HG02623 (cell line): ENCODE measurements at regions not wholly inside any gene's neighbourhood (a gene's known extent, or its start where the extent isn't known, plus 50 kb on each side); places are given as distances from the start of the nearest gene placed in this dataset.
"Not testable (repeated sequence)": the region's sequence is repeated elsewhere in the genome, so short reads cannot be mapped to it uniquely, and the experiment has no call there.

Source experiments
- ATAC-seq: cut with Tn5 transposase; IDR thresholded peaks from one replicate; pipeline ENCODE4 v1.9.1; 2021; ENCODE audit warnings: moderate library complexity; ENCODE audit not compliant: unreplicated experiment

DNA sequence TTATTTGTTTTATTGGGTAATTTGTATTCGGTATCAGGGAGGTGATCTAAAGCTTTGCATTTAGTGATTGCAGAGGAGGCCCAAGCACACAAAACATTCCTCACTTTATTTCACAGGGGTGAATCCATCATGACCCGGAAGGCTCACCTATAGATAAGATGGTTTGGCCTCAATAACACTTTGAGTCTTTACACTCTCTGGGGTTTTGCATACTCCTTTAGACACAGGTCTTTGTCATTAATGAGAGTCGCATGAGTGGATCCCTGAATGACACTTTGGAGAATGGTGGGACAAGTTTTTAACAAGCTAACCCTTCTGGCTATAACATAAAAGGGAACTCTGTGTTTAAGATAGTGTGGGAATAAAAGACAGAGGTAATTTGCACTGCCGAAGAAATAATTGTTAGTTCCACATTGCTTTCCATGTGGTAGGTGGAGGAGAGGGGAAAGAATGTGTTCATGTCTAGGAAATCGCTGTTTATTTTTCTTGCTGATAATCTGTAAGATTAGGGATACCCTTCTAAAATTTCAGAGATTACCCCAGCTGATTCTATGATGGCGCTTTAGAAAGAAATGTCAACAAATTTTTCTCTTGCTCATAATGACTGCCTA is 455.8 kb downstream of the TFEC start:
- no peak for ATAC-seq

DNA sequence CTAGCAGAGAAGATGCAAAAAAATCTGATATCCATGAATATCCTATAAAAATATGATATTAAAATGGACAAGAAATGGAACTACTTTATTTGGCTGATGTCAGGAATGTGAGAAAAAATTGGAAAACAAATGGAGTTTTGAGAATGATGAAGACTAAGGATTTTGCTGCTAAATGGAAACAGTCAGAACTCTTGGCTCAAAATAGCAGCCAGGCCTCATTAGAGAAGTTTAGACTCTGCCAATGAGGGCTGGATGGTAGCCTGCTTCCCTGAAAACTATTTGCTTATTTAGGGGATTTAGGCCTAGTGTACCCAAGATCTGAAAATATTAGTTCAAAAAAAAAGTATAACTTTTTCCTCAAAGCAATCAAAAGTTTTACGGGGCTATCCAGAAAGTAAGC is 458.5 kb downstream of the TFEC start:
- ATAC-seq: no peak

DNA sequence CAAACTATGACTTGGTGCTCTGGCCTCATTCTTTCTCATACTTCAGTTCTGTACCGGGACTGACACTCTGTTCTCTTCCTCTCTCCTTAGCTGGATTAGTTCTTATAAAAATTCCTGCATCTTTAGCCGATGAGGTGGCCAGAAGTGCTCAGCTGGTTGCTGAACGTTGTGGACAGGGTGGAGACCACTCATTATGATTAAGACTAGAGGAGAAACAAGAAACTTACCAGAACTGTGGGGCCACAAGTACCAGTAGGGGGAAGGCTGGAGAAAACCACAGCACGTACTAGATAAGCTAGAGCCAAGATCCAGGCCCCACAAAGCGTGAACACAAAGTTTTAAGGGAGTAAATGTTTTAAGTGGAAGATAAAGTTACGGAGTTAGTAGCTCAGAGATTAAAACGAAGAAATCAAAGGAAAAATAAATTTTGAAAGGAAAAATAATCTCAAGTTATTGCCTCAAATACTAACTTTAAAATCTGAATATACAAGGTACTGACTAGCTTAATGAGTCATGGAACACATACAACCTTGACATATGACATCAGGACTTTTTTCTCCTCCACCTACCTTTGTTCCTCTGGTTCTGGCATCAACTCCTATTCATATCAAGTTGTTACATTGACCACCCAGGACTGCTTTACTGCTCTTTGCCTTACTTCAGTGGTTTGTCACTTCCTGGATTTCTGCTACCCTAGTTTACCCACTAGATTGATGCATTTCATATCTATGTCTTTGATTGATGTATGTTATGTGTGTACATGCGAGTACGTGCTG is 469.0 kb downstream of the TFEC start:
- ATAC-seq: no peak

DNA sequence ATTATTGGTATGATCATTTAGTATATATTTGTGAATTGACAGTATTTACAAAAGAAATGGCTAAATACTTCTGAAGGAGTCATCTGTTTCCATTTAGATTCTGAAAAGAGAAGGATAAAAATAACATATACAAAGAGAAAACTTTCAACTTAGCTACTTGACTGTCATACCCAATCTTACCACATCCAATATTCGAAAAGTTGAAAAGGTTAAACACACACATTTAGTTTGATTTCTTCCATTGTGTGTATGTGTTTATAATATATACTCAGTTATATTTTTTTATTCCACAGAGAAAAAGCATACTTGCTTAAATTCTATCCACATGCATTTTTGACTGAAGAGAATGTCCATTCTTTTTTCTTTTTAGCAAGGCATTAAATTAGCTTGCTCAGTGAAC is 470.7 kb downstream of the TFEC start:
- ATAC-seq: no peak

DNA sequence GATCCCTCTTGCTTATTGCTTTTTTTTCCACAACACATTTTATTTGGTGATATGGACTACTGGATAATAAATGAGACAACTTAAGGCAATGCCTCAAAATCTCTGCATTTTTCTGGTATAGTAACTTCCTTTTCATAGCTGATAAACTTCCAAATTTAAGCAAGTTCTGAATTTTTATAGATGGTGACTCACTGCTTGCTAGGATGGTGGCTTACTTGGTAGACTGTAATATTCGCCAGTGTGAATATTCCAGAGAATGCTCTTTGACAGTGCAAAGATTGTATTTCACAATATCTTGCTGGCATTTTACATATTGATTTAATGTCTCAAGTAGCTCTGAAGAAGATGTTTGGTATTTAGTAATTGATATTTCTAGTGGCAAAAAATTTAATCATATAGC is 472.4 kb downstream of the TFEC start:
- ATAC-seq: no peak

DNA sequence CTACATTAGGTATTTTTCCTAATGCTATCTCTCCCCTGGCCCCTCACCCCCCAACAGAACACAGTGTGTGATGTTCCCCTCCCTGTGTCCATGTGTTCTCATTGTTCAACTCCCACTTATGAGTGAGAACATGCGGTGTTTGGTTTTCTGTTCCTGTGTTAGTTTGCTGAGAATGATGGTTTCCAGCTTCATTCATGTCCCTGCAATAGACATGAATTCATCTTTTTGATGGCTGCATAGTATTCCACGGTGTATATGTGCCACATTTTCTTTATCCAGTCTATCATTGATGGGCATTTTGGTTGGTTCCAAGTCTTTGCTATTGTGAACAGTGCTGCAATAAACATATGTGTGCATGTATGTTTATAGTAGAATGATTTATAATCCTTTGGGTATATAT is 473.3 kb downstream of the TFEC start:
- not testable (repeated sequence) for ATAC-seq

DNA sequence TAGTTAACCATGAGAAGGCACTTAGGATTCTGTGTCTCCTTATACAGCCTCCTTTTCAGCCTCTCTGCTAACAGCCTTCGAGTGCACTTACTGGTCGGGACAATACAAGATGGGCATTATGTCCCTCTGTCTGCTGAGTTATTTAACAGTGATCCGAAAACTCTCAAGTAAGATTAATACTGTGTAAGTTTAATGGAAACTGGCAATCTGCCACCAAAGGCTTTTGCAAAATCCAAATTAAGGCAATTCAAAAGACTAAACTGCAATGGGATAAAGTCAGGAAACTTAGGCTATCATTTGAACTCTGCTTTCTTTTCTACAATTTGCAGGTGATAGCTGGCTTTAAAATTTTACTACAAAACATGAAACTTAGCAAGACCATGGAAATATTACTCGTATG is 477.8 kb downstream of the TFEC start:
- ATAC-seq: no peak

DNA sequence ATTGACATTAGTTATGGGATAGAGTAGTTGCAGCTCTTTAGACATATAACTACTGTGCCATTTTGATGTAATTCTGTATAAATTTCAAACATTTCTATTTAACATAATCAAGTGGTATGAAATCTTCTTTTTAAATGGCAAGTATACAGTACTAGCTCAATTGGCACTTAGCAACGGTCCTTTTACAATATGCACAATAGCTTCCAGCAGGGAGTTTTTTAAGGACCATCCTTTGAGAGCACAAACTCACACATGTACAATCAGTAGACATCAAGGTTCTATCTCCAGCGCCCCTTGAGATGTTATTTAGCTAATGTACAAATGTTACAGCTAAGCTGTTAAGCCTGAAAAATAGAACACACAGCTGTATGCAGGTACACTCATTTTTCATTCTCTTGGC is 480.7 kb downstream of the TFEC start:
- ATAC-seq: no peak

DNA sequence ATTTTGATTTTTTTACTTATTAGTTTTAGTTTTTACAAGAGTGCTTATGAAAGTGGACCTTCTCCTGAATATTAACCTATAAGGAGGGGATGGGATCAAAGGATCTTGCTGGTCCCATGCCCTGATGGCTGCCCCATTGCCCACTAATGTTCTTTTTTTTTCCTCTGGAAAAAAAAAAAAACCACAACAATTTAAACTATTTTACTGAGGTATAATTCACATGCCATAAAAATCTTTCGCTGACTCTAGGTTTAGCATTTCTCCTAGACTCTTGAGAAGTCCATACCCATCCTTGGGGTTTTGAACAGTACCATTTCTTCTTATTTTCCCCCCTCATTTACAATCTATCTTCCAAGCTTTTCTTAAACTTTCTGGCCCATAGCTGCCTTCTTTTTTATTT is 481.8 kb downstream of the TFEC start:
- ATAC-seq: no peak

DNA sequence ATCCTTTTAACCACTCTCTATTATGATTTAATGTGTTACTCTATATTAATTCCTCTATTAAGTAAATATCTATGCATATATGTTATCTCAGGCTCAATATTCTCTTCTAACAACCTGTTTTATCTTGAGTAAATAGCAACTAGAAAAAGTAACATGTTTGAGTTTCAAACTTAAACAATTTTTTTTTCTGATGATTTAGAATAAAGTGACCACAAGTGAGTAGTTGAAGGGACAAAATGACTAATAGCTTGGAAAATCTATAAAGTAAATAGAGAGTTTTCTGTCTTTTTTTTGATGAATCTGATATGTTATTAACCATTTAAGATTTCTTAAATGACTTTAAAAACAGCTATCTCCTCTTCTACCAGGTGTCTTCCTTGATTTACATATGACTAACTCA is 483.8 kb downstream of the TFEC start:
- ATAC-seq: no peak

DNA sequence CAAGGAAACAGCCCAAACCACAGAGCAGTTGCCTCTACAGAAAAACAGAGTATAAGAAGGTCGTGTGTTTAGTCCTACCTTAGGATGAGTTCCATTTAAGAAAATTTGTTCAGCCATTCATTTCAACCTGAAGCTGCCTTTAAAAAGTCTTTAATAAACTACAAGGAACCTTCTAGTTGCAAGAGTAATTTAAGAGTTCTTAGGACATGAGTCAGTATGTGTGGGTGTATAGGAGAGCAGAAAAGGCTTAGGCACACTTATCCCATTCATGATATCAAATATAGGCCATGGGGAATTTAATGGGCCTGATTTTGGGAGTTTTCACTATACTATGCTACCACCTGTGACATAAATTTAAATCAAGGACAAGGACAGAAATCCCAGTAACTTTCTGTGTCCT is 496.8 kb downstream of the TFEC start:
- no peak for ATAC-seq

DNA sequence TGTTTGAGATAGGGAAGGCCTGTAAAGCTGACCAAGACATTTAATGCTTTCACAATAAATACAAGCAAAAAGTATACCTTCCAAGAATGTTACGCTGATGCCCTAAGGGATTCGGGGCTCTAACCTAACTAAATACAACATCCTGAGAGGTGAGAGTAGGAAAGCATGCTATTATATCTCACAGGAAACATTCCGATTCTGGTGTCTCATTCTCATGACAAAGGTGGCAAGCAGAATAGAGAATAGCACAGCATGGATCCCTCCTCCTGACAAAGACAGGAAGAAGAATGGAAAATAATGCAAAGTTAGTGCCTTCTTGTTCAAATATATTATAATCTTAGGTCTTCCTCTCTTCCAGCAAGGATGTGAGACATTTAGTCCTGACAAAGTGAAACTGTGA is 504.3 kb downstream of the TFEC start:
- no peak for ATAC-seq

DNA sequence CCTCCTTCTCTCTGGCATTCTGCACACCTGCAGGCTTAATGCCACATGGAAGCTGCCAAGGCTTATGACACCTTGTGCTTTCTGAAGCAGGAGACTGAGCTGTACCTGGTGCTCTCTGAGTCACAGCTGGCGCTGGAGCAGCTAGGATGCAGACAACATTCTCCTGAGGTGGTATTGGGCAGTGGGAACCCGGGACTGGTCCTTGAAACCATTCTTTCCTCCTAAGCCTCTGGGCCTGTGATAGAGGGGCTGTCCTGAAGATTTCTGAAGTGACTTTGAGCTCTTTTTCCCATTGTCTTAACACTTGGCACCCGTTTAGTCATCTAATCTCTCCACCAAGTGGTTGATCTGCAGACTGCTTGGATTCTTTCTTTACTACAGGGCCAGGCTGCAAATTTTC is 508.4 kb downstream of the TFEC start:
- no peak for ATAC-seq

DNA sequence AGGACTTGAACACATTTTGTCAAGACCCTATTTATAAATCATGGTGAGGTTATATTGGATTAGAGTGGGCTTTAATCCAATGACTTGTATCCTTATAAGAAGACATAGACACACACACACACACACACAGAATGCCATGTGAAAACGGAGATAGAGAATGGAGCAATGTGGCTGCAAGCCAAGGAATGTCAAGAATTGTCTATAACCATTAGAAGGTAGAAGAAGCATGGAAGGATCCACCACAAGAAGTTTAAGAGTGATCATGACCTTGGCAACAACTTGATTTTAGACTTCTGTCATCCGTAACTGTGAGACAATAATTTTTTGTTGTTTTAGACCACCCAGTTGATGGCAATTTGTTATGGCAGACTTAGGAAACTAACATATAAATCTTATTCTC is 514.2 kb downstream of the TFEC start:
- no peak for ATAC-seq

DNA sequence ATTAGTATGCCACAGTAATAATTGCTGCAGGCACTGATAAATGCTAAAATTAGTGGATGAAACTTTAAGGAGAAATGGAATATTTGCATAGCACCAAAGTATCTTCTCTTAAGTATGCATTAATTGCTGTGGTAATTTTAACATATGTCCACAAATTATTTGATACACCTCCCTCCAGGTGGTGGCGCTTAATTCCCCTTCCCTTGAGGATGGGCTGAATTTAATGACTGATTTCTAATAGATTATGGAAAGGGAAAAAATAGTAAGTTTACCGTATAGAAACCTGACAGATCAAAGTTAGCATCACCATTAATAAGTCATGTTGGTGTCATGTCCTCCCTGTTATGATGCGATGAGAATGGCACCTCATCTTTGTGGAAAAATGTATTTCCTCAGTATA is 519.2 kb downstream of the TFEC start:
- no peak for ATAC-seq

DNA sequence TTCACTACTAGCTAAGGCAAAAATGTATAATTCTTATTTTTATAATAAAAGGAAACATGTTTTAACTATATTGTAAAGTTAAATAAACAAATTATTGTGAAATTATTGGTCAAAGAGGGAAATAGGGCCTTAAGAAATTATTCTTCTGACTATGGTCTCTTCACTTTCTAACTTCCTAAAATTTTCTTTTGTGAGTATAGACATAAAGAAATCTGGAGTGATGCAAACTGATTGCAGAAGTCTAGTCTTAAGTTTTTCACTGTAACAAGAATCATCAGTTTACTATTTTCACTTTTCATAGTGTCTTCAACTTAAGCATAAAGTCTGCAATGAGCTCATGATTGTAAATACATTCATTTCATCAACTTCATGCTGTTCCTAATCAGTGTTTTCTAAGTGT is 525.4 kb downstream of the TFEC start:
- ATAC-seq: no peak

DNA sequence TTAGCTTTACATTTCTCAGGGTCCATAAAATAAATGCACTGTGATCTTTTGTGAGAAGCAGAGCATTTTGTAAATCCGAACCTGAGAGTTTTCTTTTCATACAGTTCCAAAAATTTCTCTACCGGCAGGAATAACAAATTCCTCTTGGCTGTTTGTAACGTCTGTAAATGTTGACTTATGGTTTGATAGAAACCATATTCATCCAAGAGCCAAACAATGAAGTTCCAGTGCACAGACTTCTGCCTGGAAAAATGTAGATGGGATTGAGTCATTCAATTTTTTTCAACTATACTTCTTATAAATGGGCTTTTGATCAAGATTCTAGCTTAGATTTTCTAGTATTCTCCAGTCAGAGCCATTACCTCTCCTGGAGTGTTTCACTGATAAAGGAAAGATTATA is 530.6 kb downstream of the TFEC start:
- ATAC-seq: no peak

DNA sequence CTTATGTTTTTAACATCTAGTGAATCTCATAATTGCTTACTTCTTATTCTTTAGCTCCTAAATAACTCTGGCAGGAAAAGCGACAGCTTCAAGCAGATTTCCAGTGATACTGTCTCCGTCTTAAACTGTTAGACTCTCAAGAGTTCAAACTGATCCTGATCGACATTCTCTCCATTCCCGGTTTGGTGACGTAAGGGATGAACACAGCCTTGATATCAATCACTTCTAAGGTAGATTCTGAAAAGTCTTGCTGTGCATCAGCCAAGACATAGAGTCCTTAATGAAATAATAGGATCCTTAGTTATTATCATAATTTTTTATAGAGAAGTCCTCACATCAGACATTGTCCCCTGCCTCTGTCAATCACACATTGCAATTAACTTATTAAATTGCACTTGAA is 534.6 kb downstream of the TFEC start:
- ATAC-seq: no peak

DNA sequence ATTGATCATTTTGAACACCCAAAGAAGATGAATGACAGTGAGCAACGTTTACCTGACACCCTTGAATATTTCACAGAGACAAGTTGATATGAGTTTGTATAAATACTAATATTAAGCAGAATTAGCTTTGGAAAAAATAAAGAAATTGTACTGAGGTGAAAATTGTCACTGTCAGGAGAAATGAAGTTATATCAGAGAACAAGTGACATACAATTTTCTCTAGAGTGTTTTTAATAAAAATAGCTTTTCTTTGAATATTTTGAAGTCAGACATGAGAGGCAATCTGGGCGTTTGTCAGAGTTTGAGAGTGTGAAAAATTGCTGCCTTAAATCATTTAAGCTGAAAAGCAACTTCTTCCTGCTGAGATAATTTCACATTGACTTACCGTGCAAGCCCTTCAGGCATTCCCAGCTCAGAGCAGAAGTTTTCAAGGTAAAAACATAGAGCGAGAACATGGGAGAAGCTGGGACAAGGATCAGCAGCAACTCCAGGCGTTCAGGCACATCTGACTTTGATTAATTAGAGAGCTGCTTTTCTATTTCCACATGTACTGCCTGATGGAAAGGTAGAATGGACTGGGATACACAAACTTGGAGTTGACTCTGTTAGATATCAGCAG is 535.9 kb downstream of the TFEC start:
- no peak for ATAC-seq

DNA sequence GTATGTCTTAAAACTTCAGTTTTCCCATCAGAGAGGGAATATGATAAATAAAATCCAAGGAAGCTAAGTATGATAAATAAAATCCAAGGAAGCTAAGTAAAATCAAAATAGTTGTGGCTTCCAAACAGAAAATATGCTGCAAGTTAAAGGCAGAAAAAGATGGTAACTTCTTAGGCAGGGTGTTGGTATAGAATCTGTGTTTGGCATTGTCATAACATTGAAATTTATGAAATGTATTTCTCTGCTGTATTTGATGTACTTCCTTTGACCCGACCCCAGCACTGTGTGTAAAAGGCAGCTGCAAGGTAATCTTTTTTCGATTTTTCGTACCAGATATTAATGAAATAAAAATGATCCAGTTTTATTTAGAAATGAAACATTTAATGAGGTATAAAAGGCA is 537.2 kb downstream of the TFEC start:
- no peak for ATAC-seq

DNA sequence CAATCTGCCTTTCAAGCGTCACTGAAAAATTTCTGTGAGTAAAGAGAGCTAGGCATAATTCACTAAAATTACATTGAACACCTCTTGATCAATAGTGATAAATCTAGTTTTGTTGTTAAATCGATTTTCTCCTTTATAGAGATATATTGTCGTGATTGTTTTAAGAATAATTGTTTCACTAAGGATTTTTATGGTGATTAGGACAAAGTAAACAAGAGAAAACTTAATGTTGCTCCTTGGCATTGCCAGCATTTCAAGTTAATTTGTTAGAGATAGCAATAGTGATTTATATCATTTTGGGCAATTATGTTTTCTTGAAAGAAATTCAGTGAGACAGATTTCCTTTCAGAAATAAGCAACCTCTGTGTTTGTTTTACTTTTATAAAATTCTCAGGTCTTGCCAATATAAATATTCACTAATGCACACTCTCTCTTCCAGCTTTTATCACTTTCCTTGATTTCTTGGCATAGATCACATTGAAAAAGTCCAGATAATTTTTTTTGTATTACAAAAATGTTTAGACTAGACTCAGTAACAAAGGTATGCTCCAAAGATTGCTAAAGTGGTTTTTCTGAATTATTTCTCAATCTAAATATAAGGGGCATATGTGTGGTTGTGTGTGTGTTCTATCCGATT is 538.7 kb downstream of the TFEC start:
- ATAC-seq: no peak

DNA sequence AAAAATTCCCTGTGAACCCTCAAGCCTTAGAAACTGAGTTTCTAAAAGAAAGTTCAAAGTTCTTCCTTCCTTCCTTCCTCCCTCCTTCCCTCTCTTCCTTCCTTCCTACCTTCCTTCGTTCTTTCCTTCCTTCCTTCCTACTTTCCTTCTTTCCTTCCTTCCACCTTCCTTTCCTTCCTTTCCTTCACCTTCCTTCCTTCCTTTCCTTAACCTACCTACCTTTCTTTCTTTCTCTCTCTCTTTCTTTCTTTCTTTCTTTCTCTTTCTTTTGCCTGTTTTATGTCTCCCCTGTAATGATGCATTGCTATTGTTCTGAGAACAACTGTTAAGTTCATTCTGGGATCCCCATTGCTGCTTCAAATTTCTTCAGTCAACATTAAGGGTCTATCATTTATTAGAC is 551.1 kb downstream of the TFEC start:
- ATAC-seq: no peak
